ENCODE measurements at regions not wholly inside any gene's neighbourhood (a gene's known extent, or its start where the extent isn't known, plus 50 kb on each side); places are given as distances from the start of the nearest gene placed in this dataset.

DNA sequence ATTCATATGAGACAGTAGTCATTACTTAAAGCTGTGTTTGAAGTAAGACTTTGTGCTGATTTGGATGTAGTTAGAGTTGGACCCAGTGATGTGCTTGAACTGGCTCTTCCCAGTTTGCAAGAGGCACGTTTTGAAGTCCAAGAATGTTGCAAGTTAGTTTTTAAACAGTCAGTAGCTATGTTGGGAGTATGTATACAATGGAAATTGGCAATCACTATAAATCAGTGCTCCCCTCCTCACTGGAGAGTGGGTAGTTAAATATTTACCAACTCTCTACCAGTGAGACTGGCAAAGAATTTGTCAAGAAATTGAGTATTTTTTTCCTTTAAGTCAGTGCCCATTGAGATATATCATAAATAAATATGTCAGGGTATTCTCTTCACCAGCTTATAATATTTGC lies 191.9 kb upstream of the SPRY1 start:
- Histone ChIP-seq H3K9ac (no peak overlapping the region), H3F3A (replicated peaks; ENCODE audit: insufficient read depth) (no peaks in the 10 kb centered on the region), H3K27ac (ENCODE audit: low read depth in 2 of 2, low read length in 1 of 2) (no peak overlapping the region), H3K27me3 (ENCODE audit: insufficient read depth) (no peaks in the 10 kb centered on the region), H3K4me2 (no peak overlapping the region), H3K4me3 (ENCODE audit: low read depth in 2 of 2, low read length in 1 of 2) (no peak overlapping the region), H3K4me1 (ENCODE audit: control insufficient read depth in 1 of 2, insufficient read depth in 2 of 2, low read depth in 1 of 2, low read length in 1 of 2) (no peaks in the 10 kb centered on the region), H3K9me2 (no peaks in the 10 kb centered on the region), H2AFZ (ENCODE audit: low read depth) (no peak overlapping the region), H4K20me1 (ENCODE audit: insufficient read depth) (no peaks in the 10 kb centered on the region), H3K9me3 (no peaks in the 10 kb centered on the region), H3K36me3 (replicated peaks in 1 of 2; ENCODE audit: control insufficient read depth in 1 of 2, insufficient read depth in 2 of 2, low read length in 1 of 2) (peaks cover 0 to 5% of the 10 kb centered on the region in 2 experiments), H3K79me2 (ENCODE audit: insufficient read depth) (no peaks in the 10 kb centered on the region)
- TF ChIP-seq ELF1 (IDR thresholded peaks at IDR 0.05) (no peak), SIN3A (IDR thresholded peaks at IDR 0.05; ENCODE audit: borderline replicate concordance, low read depth, low read length) (no peak), MEF2A (IDR thresholded peaks at IDR 0.05; ENCODE audit: borderline replicate concordance, low read depth) (no peak), ZBTB33 (IDR thresholded peaks at IDR 0.05; ENCODE audit: borderline replicate concordance, low read depth) (no peak), SMC3 (IDR thresholded peaks at IDR 0.05; ENCODE audit: low read depth, low read length) (no peak), TCF12 (IDR thresholded peaks at IDR 0.05) (no peak), RXRA (IDR thresholded peaks at IDR 0.05; ENCODE audit: borderline replicate concordance, low read depth) (no peak), NRF1 (IDR thresholded peaks at IDR 0.05; ENCODE audit: low read depth, low read length) (no peak), TEAD4 (IDR thresholded peaks at IDR 0.05; ENCODE audit: borderline replicate concordance, insufficient read depth) (no peak), RFX5 (IDR thresholded peaks at IDR 0.05; ENCODE audit: low read length) (no peak), MXI1 (IDR thresholded peaks at IDR 0.05; ENCODE audit: low read depth, low read length) (no peak), USF1 (IDR thresholded peaks at IDR 0.05; ENCODE audit: borderline replicate concordance, low read depth) (no peak), GABPA (IDR thresholded peaks at IDR 0.05; ENCODE audit: low read depth) (no peak), GATA2 (CRISPR knock-in tag; IDR thresholded peaks at IDR 0.05) (no peak), JUND (IDR thresholded peaks at IDR 0.05) (no peak), FOSL2 (IDR thresholded peaks at IDR 0.05; ENCODE audit: borderline replicate concordance, low read depth) (no peak)
- TF ChIP-seq, protein P1, sequence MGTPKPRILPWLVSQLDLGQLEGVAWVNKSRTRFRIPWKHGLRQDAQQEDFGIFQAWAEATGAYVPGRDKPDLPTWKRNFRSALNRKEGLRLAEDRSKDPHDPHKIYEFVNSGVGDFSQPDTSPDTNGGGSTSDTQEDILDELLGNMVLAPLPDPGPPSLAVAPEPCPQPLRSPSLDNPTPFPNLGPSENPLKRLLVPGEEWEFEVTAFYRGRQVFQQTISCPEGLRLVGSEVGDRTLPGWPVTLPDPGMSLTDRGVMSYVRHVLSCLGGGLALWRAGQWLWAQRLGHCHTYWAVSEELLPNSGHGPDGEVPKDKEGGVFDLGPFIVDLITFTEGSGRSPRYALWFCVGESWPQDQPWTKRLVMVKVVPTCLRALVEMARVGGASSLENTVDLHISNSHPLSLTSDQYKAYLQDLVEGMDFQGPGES (IDR thresholded peaks at IDR 0.05; ENCODE audit: low read depth, low read length) = no peak
- DNase-seq = no peak
- 40% methylated on average over 1 of the region's 1 CpG for WGBS (ENCODE audit: low lambda C conversion rate)
- CTCF ChIA-PET = no interaction called here
- POLR2A ChIA-PET = no interaction called here

All from SK-N-SH (cell line).